ENCODE measurements at regions not wholly inside any gene's neighbourhood (a gene's known extent, or its start where the extent isn't known, plus 50 kb on each side); places are given as distances from the start of the nearest gene placed in this dataset.

DNA sequence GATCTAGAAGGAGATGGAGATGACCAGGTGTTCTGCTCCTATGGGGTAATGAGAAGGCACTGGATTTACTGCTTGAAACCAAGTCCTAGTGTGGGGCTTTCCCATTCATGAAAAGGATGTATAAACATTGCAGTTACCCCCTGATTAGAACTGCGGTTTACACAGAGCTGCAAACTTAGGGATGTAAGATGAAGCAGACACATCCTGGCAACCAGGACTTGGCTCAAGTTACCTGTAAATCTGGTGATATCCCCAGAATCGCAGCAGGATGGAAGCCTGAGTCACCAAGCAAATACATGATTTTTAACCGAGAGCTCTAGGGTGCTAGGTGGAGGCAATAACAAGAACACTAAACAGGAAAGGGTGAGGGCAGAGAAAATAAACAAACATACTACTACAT is 178.6 kb upstream of the MAMLD1 start:
- no peak overlapping the region for H3K27ac ChIP-seq (ENCODE audit: insufficient read depth, low read depth, low read length, poor library complexity, severe bottlenecking)
- WGBS, 2 experiments: 92 to 100% methylated on average over 2 of the region's 3 CpGs
- no peak overlapping the region for H3K4me3 ChIP-seq (ENCODE audit: insufficient read depth, low read depth, low read length)
- H3K9me3 ChIP-seq (ENCODE audit: control insufficient read depth, low read length): no peaks in the 10 kb centered on the region
- no peaks in the 10 kb centered on the region for H3K27me3 ChIP-seq (ENCODE audit: control insufficient read depth, insufficient read depth, low read length, poor library complexity, severe bottlenecking)
- H3K36me3 ChIP-seq (ENCODE audit: control insufficient read depth, insufficient read depth, low read length): no peaks in the 10 kb centered on the region
- H3K4me1 ChIP-seq (ENCODE audit: control insufficient read depth, insufficient read depth, low read length): no peaks in the 10 kb centered on the region

DNA sequence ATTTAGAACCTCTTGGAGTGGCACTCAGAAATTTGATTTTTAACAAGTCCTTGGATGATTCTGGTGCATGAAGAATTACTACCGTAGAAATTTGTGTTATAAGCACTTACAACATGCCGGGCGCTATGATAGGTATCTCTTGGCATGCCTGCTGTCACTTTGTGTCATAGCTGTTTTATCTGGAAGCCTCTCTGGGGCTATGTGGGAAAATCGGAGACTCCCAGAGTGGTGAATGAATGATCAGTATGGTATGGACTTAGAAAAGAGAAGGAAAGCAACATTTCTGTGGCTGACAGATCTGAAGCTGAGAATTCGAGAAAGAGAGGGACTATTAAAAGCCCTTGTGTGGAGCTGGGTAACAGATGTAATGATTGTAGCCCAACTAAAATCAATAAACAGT is 177.4 kb upstream of the MAMLD1 start:
- Histone ChIP-seq H3K27ac (ENCODE audit: insufficient read depth, low read depth, low read length, poor library complexity, severe bottlenecking) (no peak overlapping the region), H3K4me3 (ENCODE audit: insufficient read depth, low read depth, low read length) (no peak overlapping the region), H3K27me3 (ENCODE audit: control insufficient read depth, insufficient read depth, low read length, poor library complexity, severe bottlenecking) (no peaks in the 10 kb centered on the region), H3K9me3 (ENCODE audit: control insufficient read depth, low read length) (no peaks in the 10 kb centered on the region), H3K36me3 (ENCODE audit: control insufficient read depth, insufficient read depth, low read length) (no peaks in the 10 kb centered on the region), H3K4me1 (ENCODE audit: control insufficient read depth, insufficient read depth, low read length) (no peaks in the 10 kb centered on the region)
- 93 to 96% methylated on average over 5 of the region's 5 CpGs for WGBS, 2 experiments

DNA sequence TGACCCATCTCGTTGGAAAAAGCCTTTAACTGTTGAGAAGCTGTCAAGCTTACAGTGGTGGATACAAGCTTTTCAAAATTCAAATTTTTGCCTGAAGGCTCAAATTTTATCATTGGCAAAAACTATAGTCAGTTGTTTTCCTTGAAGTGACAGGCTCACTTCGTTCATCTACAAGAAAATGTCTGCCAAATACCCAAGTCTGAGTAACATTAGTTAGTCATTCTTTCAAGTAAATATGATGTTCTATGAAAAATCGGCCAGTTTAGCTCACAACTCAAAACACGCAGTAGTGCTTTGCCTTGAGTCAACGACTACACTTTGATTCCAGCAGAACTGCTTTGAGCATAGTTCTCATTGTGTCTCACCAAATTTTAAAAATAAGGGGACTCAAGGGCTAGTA is 170.3 kb upstream of the MAMLD1 start:
- Histone ChIP-seq H3K27ac (ENCODE audit: insufficient read depth, low read depth, low read length, poor library complexity, severe bottlenecking) (no peak overlapping the region), H3K4me1 (ENCODE audit: control insufficient read depth, insufficient read depth, low read length) (no peaks in the 10 kb centered on the region), H3K9me3 (ENCODE audit: control insufficient read depth, low read length) (no peaks in the 10 kb centered on the region), H3K36me3 (ENCODE audit: control insufficient read depth, insufficient read depth, low read length) (no peaks in the 10 kb centered on the region), H3K4me3 (ENCODE audit: insufficient read depth, low read depth, low read length) (no peak overlapping the region), H3K27me3 (ENCODE audit: control insufficient read depth, insufficient read depth, low read length, poor library complexity, severe bottlenecking) (no peaks in the 10 kb centered on the region)
- WGBS, 2 experiments: 92 to 96% methylated on average over 5 of the region's 5 CpGs

DNA sequence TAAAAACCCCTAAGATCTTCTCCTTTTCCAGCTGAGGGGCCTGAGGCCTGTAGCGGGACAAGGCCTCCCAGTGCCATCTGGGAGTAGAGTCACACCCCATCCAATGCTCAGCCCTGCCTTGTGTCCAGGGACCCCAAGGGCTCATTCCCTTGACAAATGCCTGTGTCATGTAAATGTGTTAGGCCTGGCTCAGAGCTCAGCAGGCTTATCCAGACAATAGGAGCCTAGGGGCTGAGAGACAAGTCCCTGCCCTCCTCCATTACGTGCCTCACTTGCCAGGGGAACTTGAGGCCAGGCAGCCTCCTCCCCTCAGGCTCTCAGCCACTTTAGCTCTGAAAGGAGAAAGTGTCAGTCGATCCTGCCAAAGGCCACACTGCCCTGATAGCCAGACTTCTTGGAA is 166.8 kb upstream of the MAMLD1 start:
- Histone ChIP-seq H3K27ac (ENCODE audit: insufficient read depth, low read depth, low read length, poor library complexity, severe bottlenecking) (no peak overlapping the region), H3K27me3 (ENCODE audit: control insufficient read depth, insufficient read depth, low read length, poor library complexity, severe bottlenecking) (no peaks in the 10 kb centered on the region), H3K36me3 (ENCODE audit: control insufficient read depth, insufficient read depth, low read length) (no peaks in the 10 kb centered on the region), H3K4me1 (ENCODE audit: control insufficient read depth, insufficient read depth, low read length) (no peaks in the 10 kb centered on the region), H3K9me3 (ENCODE audit: control insufficient read depth, low read length) (no peaks in the 10 kb centered on the region), H3K4me3 (ENCODE audit: insufficient read depth, low read depth, low read length) (no peak overlapping the region)
- WGBS, 2 experiments: 11 to 14% methylated on average over 3 of the region's 3 CpGs

DNA sequence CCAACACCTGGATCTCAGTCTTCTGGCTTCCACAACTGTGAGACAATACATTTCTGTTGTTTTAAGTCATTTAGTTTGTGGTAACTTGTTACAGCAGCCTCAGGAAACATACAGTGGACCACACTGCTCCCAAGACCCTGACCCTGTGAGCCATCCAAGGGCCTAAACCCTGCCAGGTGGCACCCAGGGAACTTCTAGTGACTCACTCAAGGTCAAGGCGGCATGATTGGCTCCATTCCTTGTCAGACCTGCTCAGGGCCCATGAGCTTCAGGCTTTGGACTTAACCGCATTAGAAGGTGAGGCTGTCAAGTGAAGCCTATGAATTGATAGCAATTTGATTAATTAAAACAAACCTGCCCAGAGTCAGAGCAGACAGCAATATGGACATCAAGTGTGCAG is 165.7 kb upstream of the MAMLD1 start:
- WGBS, 2 experiments: 94 to 100% methylated on average over 2 of the region's 2 CpGs

DNA sequence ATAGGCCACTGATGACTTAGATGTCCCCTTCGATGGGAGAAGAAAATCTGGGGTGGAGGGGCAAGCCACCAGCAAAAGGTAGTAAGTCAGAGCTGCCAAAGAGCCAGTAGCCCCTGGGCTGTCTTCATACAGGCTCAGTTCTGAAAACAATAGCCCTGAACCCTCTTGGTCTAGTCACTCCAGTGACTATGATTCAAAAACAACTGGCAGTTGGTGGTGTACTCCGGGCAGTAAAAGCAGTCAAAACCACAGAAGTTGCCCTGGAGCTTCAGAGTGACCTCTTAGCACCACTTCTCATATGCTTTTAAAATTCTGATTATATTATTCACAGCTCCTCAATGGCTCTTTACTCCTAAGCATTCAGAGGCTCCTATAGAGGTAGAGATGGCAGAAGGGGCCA is 164.3 kb upstream of the MAMLD1 start:
- no peak overlapping the region for H3K4me3 ChIP-seq (ENCODE audit: insufficient read depth, low read depth, low read length)
- no peak overlapping the region for H3K27ac ChIP-seq (ENCODE audit: insufficient read depth, low read depth, low read length, poor library complexity, severe bottlenecking)
- 94 to 96% methylated on average over 2 of the region's 2 CpGs for WGBS, 2 experiments
- no peaks in the 10 kb centered on the region for H3K4me1 ChIP-seq (ENCODE audit: control insufficient read depth, insufficient read depth, low read length)
- no peaks in the 10 kb centered on the region for H3K36me3 ChIP-seq (ENCODE audit: control insufficient read depth, insufficient read depth, low read length)
- H3K9me3 ChIP-seq (ENCODE audit: control insufficient read depth, low read length): no peaks in the 10 kb centered on the region
- H3K27me3 ChIP-seq (ENCODE audit: control insufficient read depth, insufficient read depth, low read length, poor library complexity, severe bottlenecking): no peaks in the 10 kb centered on the region

More for the DNA sequence above, 165.7 kb upstream of the MAMLD1 start:
- Histone ChIP-seq H3K36me3 (ENCODE audit: control insufficient read depth, insufficient read depth, low read length) (no peaks in the 10 kb centered on the region), H3K4me1 (ENCODE audit: control insufficient read depth, insufficient read depth, low read length) (no peaks in the 10 kb centered on the region), H3K27me3 (ENCODE audit: control insufficient read depth, insufficient read depth, low read length, poor library complexity, severe bottlenecking) (no peaks in the 10 kb centered on the region), H3K4me3 (ENCODE audit: insufficient read depth, low read depth, low read length) (no peak overlapping the region), H3K27ac (ENCODE audit: insufficient read depth, low read depth, low read length, poor library complexity, severe bottlenecking) (no peak overlapping the region), H3K9me3 (ENCODE audit: control insufficient read depth, low read length) (no peaks in the 10 kb centered on the region)

DNA sequence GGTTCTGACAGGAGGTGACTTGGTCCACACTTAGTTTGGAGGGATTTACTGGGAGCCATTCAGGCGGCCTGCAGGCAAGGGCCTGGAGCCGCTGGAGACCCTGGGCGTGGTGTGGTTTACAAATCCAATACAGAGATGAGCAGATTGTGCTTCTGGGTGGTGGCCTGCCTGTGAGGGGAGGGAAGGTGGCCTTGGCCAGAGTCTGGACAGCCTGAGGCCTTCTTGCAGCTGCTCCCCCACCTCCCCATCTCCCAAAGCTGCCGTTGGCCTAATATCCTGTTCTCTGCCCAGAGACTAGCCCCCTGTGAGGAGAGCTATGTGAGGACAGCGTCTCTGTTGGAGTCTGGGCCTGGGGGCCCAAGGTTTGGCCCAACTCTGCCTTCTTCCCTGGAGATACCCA is 163.9 kb upstream of the MAMLD1 start:
- Histone ChIP-seq H3K36me3 (ENCODE audit: control insufficient read depth, insufficient read depth, low read length) (no peaks in the 10 kb centered on the region), H3K9me3 (ENCODE audit: control insufficient read depth, low read length) (no peaks in the 10 kb centered on the region), H3K4me1 (ENCODE audit: control insufficient read depth, insufficient read depth, low read length) (no peaks in the 10 kb centered on the region), H3K4me3 (ENCODE audit: insufficient read depth, low read depth, low read length) (no peak overlapping the region), H3K27me3 (ENCODE audit: control insufficient read depth, insufficient read depth, low read length, poor library complexity, severe bottlenecking) (no peaks in the 10 kb centered on the region), H3K27ac (ENCODE audit: insufficient read depth, low read depth, low read length, poor library complexity, severe bottlenecking) (no peak overlapping the region)
- 90 to 94% methylated on average over 4 to 5 of the region's 5 CpGs for WGBS, 2 experiments

DNA sequence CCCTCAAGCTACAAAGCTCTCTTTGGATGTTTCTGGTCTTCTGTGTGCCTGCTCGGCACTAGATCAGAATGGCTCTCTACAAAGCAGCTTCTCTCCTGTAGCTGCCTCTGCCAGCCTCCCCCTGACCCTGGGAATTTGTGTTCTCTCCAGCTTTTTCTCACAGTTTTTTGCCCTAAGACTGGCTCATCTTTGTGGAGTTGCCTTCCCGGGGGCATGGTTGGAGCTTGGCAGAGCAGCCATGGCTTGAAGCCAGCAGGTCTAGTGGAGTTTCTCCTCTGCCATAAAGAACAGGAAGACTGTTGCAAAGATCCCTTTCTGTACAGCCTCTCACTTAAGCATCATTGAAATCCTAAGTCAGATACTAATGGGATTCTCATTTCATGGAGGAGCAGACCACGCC is 163.3 kb upstream of the MAMLD1 start:
- Histone ChIP-seq H3K36me3 (ENCODE audit: control insufficient read depth, insufficient read depth, low read length) (no peaks in the 10 kb centered on the region), H3K9me3 (ENCODE audit: control insufficient read depth, low read length) (no peaks in the 10 kb centered on the region), H3K4me1 (ENCODE audit: control insufficient read depth, insufficient read depth, low read length) (no peaks in the 10 kb centered on the region), H3K4me3 (ENCODE audit: insufficient read depth, low read depth, low read length) (no peak overlapping the region), H3K27me3 (ENCODE audit: control insufficient read depth, insufficient read depth, low read length, poor library complexity, severe bottlenecking) (no peaks in the 10 kb centered on the region), H3K27ac (ENCODE audit: insufficient read depth, low read depth, low read length, poor library complexity, severe bottlenecking) (no peak overlapping the region)
- 90 to 100% methylated on average over 2 to 3 of the region's 3 CpGs for WGBS, 2 experiments

DNA sequence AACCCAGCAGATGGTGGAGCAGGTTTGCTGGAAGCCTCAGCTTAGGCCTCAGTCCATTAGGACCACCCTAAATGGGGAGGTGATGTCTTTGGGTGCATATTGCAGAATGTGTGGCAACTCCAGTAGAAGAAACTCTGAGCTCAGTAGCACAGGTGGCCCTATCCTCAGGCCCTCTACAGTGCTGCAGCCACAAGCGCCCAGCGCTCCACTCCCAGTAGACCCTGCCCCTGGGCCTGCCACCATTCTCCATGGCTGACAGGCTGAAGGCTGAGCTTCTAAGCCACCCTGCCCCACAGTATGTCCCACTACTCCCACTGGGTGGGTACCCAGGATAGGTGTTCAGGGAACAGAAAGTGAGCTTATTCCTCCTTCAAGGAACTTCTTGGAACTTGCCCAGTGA is 162.8 kb upstream of the MAMLD1 start:
- no peaks in the 10 kb centered on the region for H3K27me3 ChIP-seq (ENCODE audit: control insufficient read depth, insufficient read depth, low read length, poor library complexity, severe bottlenecking)
- H3K27ac ChIP-seq (ENCODE audit: insufficient read depth, low read depth, low read length, poor library complexity, severe bottlenecking): no peak overlapping the region
- WGBS, 2 experiments: 95 to 98% methylated on average over 2 of the region's 2 CpGs

DNA sequence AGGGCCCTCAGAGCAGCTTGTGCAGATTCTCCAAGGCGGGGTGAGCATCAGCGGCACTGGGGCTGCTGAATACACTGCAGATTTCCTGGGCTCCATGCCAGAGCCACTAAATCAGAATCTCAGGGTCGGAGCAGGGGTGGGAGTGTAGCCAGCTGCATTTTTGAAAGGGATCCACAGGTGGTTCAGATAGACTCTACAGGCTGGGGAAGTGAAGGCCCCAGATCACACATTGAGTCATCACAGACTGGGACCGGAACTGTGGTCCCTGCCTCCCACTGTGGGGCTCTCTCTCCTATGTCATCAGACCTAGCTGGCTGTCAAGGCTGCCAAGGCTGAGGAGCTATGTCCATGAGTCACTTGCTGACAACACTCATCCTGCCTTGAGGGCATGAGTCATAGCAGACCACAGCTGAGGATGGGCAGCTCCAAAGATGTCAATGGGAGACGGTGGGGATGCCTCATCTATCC is 162.3 kb upstream of the MAMLD1 start:
- H3K27ac ChIP-seq (ENCODE audit: insufficient read depth, low read depth, low read length, poor library complexity, severe bottlenecking): no peak overlapping the region
- H3K4me3 ChIP-seq (ENCODE audit: insufficient read depth, low read depth, low read length): no peak overlapping the region
- H3K9me3 ChIP-seq (ENCODE audit: control insufficient read depth, low read length): no peaks in the 10 kb centered on the region
- no peaks in the 10 kb centered on the region for H3K27me3 ChIP-seq (ENCODE audit: control insufficient read depth, insufficient read depth, low read length, poor library complexity, severe bottlenecking)
- H3K36me3 ChIP-seq (ENCODE audit: control insufficient read depth, insufficient read depth, low read length): no peaks in the 10 kb centered on the region
- 89 to 90% methylated on average over 5 of the region's 5 CpGs for WGBS, 2 experiments
- no peaks in the 10 kb centered on the region for H3K4me1 ChIP-seq (ENCODE audit: control insufficient read depth, insufficient read depth, low read length)

More for the DNA sequence above, 162.8 kb upstream of the MAMLD1 start:
- Histone ChIP-seq H3K4me3 (ENCODE audit: insufficient read depth, low read depth, low read length) (no peak overlapping the region), H3K9me3 (ENCODE audit: control insufficient read depth, low read length) (no peaks in the 10 kb centered on the region), H3K4me1 (ENCODE audit: control insufficient read depth, insufficient read depth, low read length) (no peaks in the 10 kb centered on the region), H3K36me3 (ENCODE audit: control insufficient read depth, insufficient read depth, low read length) (no peaks in the 10 kb centered on the region)

DNA sequence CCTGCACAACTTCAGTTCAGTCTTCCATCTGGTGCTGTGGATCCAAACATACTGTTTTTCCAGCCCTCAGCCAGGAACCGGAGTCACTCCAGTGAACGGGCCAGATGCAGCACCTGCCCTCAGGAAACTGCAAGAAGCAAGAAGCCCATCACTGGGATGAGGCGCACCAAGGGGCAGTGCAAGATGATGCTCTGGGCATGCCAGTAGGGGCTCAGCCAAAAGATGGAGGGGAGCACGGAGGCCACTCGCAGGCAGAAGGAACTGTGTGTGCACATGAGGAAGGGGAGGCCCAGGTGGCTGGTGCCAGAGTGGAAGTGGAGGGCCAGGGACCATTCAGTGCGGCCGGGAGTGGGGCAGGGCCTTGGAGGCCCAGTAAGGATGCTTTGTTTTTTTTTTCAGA is 161.7 kb upstream of the MAMLD1 start:
- H3K4me3 ChIP-seq (ENCODE audit: insufficient read depth, low read depth, low read length): no peak overlapping the region
- no peaks in the 10 kb centered on the region for H3K9me3 ChIP-seq (ENCODE audit: control insufficient read depth, low read length)
- no peak overlapping the region for H3K27ac ChIP-seq (ENCODE audit: insufficient read depth, low read depth, low read length, poor library complexity, severe bottlenecking)
- 96 to 97% methylated on average over 7 of the region's 7 CpGs for WGBS, 2 experiments
- H3K4me1 ChIP-seq (ENCODE audit: control insufficient read depth, insufficient read depth, low read length): no peaks in the 10 kb centered on the region
- no peaks in the 10 kb centered on the region for H3K27me3 ChIP-seq (ENCODE audit: control insufficient read depth, insufficient read depth, low read length, poor library complexity, severe bottlenecking)
- H3K36me3 ChIP-seq (ENCODE audit: control insufficient read depth, insufficient read depth, low read length): no peaks in the 10 kb centered on the region

Measured in ectodermal cell (in vitro differentiated cells).